ENCODE measurements at regions not wholly inside any gene's neighbourhood (a gene's known extent, or its start where the extent isn't known, plus 50 kb on each side); places are given as distances from the start of the nearest gene placed in this dataset.
"Not testable (repeated sequence)": the region's sequence is repeated elsewhere in the genome, so short reads cannot be mapped to it uniquely, and the experiment has no call there.

DNA sequence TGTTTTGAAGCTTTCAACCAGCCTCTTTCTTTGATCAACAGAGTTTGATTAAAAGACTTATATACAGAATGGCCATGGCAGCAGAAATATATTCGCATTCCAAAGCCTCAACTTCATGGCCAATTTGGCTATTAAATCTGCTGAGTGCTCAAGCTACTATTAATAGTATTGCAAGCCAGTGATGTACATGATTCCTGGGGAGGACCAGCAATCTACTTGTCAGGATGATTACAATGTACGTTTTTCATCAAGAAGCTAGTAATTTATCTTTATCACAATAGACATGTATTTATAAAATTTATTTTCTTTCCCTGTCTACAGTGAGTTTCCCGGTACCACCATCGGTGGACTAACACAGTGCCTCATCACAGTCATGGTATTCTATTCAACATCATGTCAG is 515.5 kb downstream of the AMY1C start:
- Histone ChIP-seq H3K4me3 (no peak overlapping the region), H3K27ac (no peak overlapping the region)

DNA sequence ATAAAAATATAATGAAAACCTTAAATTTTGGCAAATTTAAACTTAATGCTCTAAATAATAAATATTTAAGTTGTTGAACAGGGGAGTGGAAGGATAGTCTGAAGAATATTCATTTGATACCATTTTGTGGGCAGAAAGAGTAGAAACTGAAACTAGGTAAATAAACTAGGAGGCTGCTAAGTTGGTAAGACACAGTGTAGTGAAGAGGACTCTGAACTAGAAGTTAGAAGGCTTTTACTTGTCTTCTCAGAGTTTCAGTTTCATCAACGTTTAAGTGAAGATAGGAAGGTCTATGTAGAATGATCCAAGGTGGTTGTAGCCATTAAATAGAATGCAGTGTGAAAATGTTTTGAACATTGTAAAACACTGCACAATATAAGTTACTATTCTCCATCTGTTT is 516.9 kb downstream of the AMY1C start:
- H3K27ac ChIP-seq, result no peak overlapping the region
- H3K4me3 ChIP-seq, result no peak overlapping the region

- not testable (repeated sequence) for H3K4me3 ChIP-seq, H3K27ac ChIP-seq
Measured at GRCh38 chr1:104288322-104288721, 538.6 kb downstream of the AMY1C start.

DNA sequence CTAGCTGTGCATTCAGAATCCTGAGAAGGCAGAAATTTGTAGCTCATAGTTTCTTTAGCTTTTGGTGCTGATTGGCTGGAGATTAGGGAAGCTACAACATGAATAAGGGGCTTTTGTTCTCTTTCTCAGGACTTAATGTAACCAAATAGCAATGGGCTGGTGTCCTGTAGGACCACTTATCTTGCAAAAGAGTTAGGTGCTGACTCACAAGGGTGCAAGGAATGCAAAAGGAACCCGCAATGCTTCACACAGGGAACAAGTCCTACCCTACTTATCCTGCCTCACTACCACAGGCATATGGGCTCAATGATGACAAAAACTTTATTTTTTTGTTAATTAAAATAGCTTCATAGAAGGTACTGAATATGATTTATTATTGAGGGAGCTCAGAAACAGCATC is 541.5 kb downstream of the AMY1C start:
- Histone ChIP-seq H3K27ac (no peak overlapping the region), H3K4me3 (no peak overlapping the region)

GRCh38 chr1:104294259-104294658 is 544.6 kb downstream of the AMY1C start:
- no peak overlapping the region for H3K4me3 ChIP-seq
- no peak overlapping the region for H3K27ac ChIP-seq

DNA sequence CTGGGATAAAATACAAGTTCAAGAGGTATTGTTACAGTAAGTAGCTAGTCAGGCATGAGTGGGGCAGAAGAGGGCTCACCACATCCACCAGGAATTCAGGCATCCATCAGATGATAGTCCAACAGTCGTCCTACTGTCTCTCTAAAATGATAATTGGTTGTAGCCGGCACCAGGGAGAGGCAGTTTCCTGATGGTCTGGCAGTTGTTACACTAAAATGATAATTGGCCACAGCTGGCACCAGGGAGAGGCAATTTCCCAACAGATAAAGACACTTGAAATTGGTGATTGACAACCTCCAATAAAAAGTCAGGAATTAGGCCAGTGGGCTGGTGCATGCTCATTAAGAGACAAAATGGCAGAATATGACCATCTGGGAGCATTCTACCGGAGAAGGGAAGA is 545.8 kb downstream of the AMY1C start:
- H3K4me3 ChIP-seq, result no peak overlapping the region

DNA sequence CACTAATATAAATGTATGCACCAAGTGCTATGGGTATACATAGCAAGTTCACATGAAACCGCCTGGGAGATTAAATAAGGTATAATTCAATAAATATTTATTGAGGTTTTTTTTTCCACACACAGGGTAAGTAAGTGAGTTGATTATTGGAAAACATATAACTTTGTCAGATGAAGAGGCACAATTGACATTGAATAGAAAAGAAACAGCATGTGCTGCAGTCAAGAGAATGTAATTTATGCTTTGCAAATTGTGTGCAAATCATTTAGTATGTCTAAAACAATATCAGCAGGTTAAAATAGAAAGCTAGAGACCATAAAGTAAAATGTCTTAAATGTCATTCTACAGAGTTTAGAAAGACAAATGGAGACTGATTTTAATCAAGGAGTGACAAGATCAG is 560.0 kb downstream of the AMY1C start:
- Histone ChIP-seq H3K4me3 (no peak overlapping the region), H3K27ac (no peak overlapping the region)

More for the DNA sequence above, 545.8 kb downstream of the AMY1C start:
- H3K27ac ChIP-seq, result no peak overlapping the region

DNA sequence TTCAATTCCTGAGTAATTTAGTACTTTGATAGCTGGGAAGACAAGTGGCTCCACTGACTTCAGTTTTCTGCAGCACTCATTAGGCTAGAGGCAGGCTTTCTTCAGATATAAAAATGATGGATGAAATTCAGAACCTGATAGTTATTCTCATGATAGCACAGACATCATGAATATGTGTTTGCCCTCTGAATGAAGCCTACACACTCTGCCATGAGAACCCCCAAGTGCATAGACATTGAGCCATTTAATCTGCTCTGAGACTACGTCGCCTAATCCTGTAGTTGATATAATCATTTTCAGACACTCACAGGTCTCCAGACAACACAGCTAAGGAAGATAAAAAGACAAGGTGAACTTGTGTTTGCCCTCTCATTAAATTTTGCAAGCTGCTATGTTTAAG is 566.1 kb downstream of the AMY1C start:
- H3K27ac ChIP-seq, result no peak overlapping the region
- no peak overlapping the region for H3K4me3 ChIP-seq

DNA sequence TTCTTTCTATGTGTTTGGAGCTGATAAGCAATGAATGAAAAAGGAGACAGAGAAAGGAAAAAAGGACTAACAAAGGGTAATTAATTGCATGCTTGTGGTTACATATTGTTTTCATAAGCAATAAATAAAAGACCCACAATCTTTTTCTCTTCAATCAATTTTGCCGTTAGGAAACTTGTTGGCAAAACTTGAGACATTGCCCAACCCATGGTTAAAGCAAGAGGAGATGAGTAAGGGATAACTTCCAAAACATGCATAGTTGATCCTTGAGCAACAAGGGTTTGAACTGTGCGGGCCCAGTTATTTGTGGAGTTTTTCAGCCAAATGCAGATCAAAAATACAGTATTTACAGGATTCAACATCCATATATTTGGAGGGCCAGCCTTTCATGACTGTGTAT is 572.4 kb downstream of the AMY1C start:
- Histone ChIP-seq H3K27ac (no peak overlapping the region), H3K4me3 (no peak overlapping the region)

DNA sequence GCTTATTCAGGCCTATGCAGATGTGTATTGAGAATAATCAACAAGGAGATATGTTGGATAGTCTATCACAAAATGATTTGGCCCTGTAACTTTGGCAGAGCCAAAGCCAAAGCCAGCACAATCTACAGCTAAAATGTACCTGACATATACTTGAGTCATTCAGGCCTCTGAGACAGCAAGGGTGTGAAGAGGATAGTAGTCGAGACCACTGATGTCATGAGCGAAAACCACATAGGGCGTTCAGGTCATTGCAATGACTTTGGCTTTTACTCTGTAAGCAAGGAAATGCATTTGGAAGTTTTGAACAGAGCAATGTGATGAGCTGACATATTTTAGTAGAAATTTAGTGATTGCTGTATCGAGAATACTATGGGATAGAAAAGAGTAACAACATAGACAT is 579.6 kb downstream of the AMY1C start:
- Histone ChIP-seq H3K27ac (no peak overlapping the region), H3K4me3 (no peak overlapping the region)

- Histone ChIP-seq H3K27ac (no peak overlapping the region), H3K4me3 (no peak overlapping the region)
Measured at GRCh38 chr1:104331763-104332162, 582.1 kb downstream of the AMY1C start.

DNA sequence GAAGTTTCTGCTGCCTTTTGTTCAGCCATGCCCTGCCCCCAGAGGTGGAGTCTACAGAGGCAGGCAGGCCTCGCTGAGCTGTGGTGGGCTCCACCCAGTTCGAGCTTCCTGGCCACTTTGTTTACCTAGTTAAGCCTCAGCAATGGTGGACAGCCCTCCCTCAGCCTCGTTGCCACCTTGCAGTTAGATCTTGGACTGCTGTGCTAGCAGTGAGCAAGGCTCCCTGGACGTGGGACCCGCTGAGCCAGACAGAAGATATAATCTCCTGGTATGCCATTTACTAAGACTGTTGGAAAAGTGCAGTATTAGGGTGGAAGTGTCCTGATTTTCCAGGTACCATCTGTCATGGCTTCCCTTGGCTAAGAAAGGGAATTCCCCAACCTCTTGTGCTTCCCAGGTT is 588.2 kb downstream of the AMY1C start:
- H3K27ac ChIP-seq, H3K4me3 ChIP-seq: not testable (repeated sequence)

DNA sequence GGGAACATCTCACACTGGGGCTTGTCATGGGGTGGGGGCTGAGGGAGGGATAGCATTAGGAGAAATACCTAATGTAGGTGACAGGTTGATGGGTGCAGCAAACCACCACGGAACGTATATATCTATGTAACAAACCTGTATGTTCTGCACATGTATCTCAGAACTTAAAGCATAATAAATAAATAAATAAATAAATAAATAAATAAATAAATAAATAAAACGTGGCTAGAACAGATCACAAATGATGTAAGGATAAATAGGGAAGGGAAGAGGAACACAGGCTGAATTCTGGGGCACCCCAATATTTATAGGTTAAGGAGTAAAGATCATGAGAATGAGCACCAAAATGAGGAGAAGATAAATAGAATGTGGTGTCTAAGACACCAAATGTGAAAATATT is 592.2 kb downstream of the AMY1C start:
- H3K4me3 ChIP-seq, result no peak overlapping the region
- no peak overlapping the region for H3K27ac ChIP-seq

- no peak overlapping the region for H3K4me3 ChIP-seq
- H3K27ac ChIP-seq, result no peak overlapping the region
Measured at GRCh38 chr1:104348277-104348676, 598.6 kb downstream of the AMY1C start.

GRCh38 chr1:104353580-104353979 is 603.9 kb downstream of the AMY1C start:
- Histone ChIP-seq H3K27ac (no peak overlapping the region), H3K4me3 (no peak overlapping the region)

- Histone ChIP-seq H3K27ac (no peak overlapping the region), H3K4me3 (no peak overlapping the region)
Measured at GRCh38 chr1:104358086-104358485, 608.4 kb downstream of the AMY1C start.

- Histone ChIP-seq H3K4me3 (no peak overlapping the region), H3K27ac (no peak overlapping the region)
Measured at GRCh38 chr1:104358621-104359020, 608.9 kb downstream of the AMY1C start.

- Histone ChIP-seq H3K27ac (no peak overlapping the region), H3K4me3 (no peak overlapping the region)
Measured at GRCh38 chr1:104378414-104378813, 628.7 kb downstream of the AMY1C start.

DNA sequence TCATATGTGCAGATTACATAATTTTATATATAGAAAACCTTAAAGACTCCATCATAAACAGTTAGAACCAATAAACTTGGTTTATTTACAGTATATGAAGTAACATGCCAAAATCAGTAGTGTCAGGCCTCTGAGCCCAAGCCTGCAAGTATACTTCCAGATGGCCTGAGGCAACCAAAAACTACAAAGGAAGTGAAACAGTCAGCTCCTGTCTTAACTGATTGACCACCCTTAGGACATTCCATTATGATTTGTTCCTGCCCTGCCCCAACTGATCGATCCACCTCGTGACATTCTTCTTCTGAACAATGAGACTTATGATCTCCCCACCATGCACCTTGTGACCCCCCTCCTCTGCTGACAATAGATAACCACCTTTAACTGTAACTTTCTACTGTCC is 630.3 kb downstream of the AMY1C start:
- H3K4me3 ChIP-seq, result no peak overlapping the region
- no peak overlapping the region for H3K27ac ChIP-seq

- Histone ChIP-seq H3K27ac (no peak overlapping the region), H3K4me3 (no peak overlapping the region)
Measured at GRCh38 chr1:104387716-104388508, 638.2 kb downstream of the AMY1C start.

- Histone ChIP-seq H3K27ac (no peak overlapping the region), H3K4me3 (no peak overlapping the region)
Measured at GRCh38 chr1:104392552-104392951, 642.9 kb downstream of the AMY1C start.

GRCh38 chr1:104402178-104402577 is 652.5 kb downstream of the AMY1C start:
- H3K27ac ChIP-seq, result no peak overlapping the region
- H3K4me3 ChIP-seq, result no peak overlapping the region

Data from skin epidermis (tissue), 12 donors.